HFFc6 (cell line): ENCODE measurements at regions not wholly inside any gene's neighbourhood (a gene's known extent, or its start where the extent isn't known, plus 50 kb on each side); places are given as distances from the start of the nearest gene placed in this dataset.

Experiments
- DNase-seq: peaks from one replicate; pipeline ENCODE4 v3.0.0-alpha.2; 2018
- H3K27ac Mint-ChIP-seq: 2 replicates; pipeline ENCODE4 v1.8.0; 2020; ENCODE audit warnings: mild to moderate bottlenecking, mixed read lengths
- H3K27me3 Mint-ChIP-seq: 2 replicates; pipeline ENCODE4 v1.8.0; 2021; ENCODE audit warnings: mild to moderate bottlenecking, moderate library complexity, mixed read lengths; ENCODE audit not compliant: insufficient read depth
- H3K36me3 Mint-ChIP-seq: 2 replicates; pipeline ENCODE4 v1.8.0; 2021; ENCODE audit warnings: low read depth, mixed read lengths
- H3K4me1 Mint-ChIP-seq: 2 replicates; pipeline ENCODE4 v1.8.0; 2020; ENCODE audit warnings: low read depth, mixed read lengths
- H3K4me3 Mint-ChIP-seq: 2 replicates; pipeline ENCODE4 v1.8.0; 2020; ENCODE audit warnings: mild to moderate bottlenecking, moderate library complexity, mixed read lengths
- H3K9me3 Mint-ChIP-seq: 2 replicates; pipeline ENCODE4 v1.8.0; 2020; ENCODE audit warnings: mild to moderate bottlenecking, mixed read lengths
- TF ChIP-seq, protein P1 (sequence below): fragments of 200-600 bp; sonication (generic); IDR thresholded peaks from 2 replicates; pipeline ENCODE4 v1.5.0; 2021; ENCODE audit warnings: antibody characterized with exemption, mild to moderate bottlenecking

- no peaks in the 10 kb centered on the region for H3K9me3 Mint-ChIP-seq
- H3K4me1 Mint-ChIP-seq, result no peaks in the 10 kb centered on the region
- no peak overlapping the region for H3K4me3 Mint-ChIP-seq
- H3K36me3 Mint-ChIP-seq, result no peaks in the 10 kb centered on the region
- no peak overlapping the region for H3K27ac Mint-ChIP-seq
- no peak for DNase-seq
- peaks cover 4% of the 10 kb centered on the region; the same call in 1 of the 2 replicates for H3K27me3 Mint-ChIP-seq
- TF ChIP-seq, protein P1, sequence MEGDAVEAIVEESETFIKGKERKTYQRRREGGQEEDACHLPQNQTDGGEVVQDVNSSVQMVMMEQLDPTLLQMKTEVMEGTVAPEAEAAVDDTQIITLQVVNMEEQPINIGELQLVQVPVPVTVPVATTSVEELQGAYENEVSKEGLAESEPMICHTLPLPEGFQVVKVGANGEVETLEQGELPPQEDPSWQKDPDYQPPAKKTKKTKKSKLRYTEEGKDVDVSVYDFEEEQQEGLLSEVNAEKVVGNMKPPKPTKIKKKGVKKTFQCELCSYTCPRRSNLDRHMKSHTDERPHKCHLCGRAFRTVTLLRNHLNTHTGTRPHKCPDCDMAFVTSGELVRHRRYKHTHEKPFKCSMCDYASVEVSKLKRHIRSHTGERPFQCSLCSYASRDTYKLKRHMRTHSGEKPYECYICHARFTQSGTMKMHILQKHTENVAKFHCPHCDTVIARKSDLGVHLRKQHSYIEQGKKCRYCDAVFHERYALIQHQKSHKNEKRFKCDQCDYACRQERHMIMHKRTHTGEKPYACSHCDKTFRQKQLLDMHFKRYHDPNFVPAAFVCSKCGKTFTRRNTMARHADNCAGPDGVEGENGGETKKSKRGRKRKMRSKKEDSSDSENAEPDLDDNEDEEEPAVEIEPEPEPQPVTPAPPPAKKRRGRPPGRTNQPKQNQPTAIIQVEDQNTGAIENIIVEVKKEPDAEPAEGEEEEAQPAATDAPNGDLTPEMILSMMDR, result no peak
These were observed 207.4 kb downstream of the CEP135 start for GRCh38 chr4:56156141-56156540.

DNA sequence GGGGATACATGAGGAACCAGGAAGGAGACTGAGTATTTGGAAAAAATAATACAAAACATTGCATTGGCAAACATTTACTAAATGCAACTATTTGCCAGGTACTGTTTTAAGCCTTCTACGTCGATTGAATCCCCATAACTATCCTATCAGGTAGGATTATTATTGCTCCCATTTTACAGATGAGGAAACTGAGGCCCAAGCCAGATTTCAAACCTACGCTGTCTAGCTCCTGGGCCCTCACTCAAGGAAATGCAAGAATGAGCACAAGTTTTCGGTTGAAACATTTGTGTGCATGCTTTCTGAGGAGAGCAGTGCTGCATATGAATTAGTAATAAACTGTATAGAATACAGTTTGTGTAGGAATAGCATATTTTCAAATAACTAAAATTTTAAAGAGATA, 206.7 kb downstream of the CEP135 start:
- Mint-ChIP-seq H3K4me1 (no peaks in the 10 kb centered on the region), H3K9me3 (no peaks in the 10 kb centered on the region), H3K27ac (no peak overlapping the region), H3K4me3 (no peak overlapping the region), H3K27me3 (peaks cover 4% of the 10 kb centered on the region; the same call in 1 of the 2 replicates), H3K36me3 (no peaks in the 10 kb centered on the region)
- no peak for DNase-seq
- TF ChIP-seq, protein P1, result no peak

- TF ChIP-seq, protein P1, result no peak
- no peaks in the 10 kb centered on the region for H3K36me3 Mint-ChIP-seq
- H3K4me1 Mint-ChIP-seq, result no peaks in the 10 kb centered on the region
- H3K9me3 Mint-ChIP-seq, result no peaks in the 10 kb centered on the region
- no peak overlapping the region for H3K4me3 Mint-ChIP-seq
- DNase-seq, result no peak
- no peak overlapping the region for H3K27ac Mint-ChIP-seq
- H3K27me3 Mint-ChIP-seq, result no peaks in the 10 kb centered on the region; the same call in 1 of the 2 replicates
These were observed 200.8 kb downstream of the CEP135 start for GRCh38 chr4:56149591-56149990.

GRCh38 chr4:56148428-56148827, 199.7 kb downstream of the CEP135 start:
- TF ChIP-seq, protein P1, result no peak
- H3K27ac Mint-ChIP-seq, result no peak overlapping the region
- no peaks in the 10 kb centered on the region for H3K36me3 Mint-ChIP-seq
- H3K9me3 Mint-ChIP-seq, result no peaks in the 10 kb centered on the region
- no peaks in the 10 kb centered on the region for H3K4me1 Mint-ChIP-seq
- DNase-seq, result no peak
- no peak overlapping the region for H3K4me3 Mint-ChIP-seq
- no peaks in the 10 kb centered on the region; the same call in 1 of the 2 replicates for H3K27me3 Mint-ChIP-seq

GRCh38 chr4:56147371-56147770, 198.6 kb downstream of the CEP135 start:
- no peak overlapping the region for H3K27ac Mint-ChIP-seq
- H3K9me3 Mint-ChIP-seq, result no peaks in the 10 kb centered on the region
- DNase-seq, result no peak
- H3K27me3 Mint-ChIP-seq, result no peaks in the 10 kb centered on the region; the same call in 1 of the 2 replicates
- TF ChIP-seq, protein P1, result no peak
- no peaks in the 10 kb centered on the region for H3K36me3 Mint-ChIP-seq
- H3K4me3 Mint-ChIP-seq, result no peak overlapping the region
- H3K4me1 Mint-ChIP-seq, result no peaks in the 10 kb centered on the region

GRCh38 chr4:56146956-56147355, 198.2 kb downstream of the CEP135 start:
- Mint-ChIP-seq H3K9me3 (no peaks in the 10 kb centered on the region), H3K27ac (no peak overlapping the region), H3K4me3 (no peak overlapping the region), H3K4me1 (no peaks in the 10 kb centered on the region), H3K27me3 (no peaks in the 10 kb centered on the region; the same call in 1 of the 2 replicates), H3K36me3 (no peaks in the 10 kb centered on the region)
- TF ChIP-seq, protein P1, result no peak
- no peak for DNase-seq
